Neural cell (in vitro differentiated cells): ENCODE measurements at regions not wholly inside any gene's neighbourhood (a gene's known extent, or its start where the extent isn't known, plus 50 kb on each side); places are given as distances from the start of the nearest gene placed in this dataset.

Source experiments
- H2AFZ ChIP-seq: fragments of 200-600, 300-800 bp; sonication (generic), shearing (Covaris generic); 2 replicates; pipeline ENCODE4 v1.6.0; 2014; ENCODE audit warnings: low read depth, mild to moderate bottlenecking, antibody characterized with exemption, low read length, moderate library complexity
- H3F3A ChIP-seq: fragments of 200-600 bp; shearing (Covaris generic); 2 replicates; pipeline ENCODE4 v1.6.1; 2016; ENCODE audit warnings: mild to moderate bottlenecking, moderate library complexity, mixed read lengths, antibody characterized with exemption, low read length; ENCODE audit not compliant: insufficient read depth, poor library complexity, severe bottlenecking
- H3K27ac ChIP-seq: fragments of 200-600, 300-800 bp; sonication (generic), shearing (Covaris generic); 2 replicates; pipeline ENCODE4 v1.5.1; 2014; ENCODE audit warnings: mild to moderate bottlenecking, low read length, moderate library complexity
- H3K27me3 ChIP-seq: fragments of 300-800, 200-600 bp; sonication (generic), shearing (Covaris generic); 2 replicates; pipeline ENCODE4 v1.6.0; 2014; ENCODE audit warnings: mild to moderate bottlenecking, low read depth, low read length, moderate library complexity; ENCODE audit not compliant: insufficient read depth
- H3K36me3 ChIP-seq: fragments of 300-800, 200-600 bp; sonication (generic), shearing (Covaris generic); 2 replicates; pipeline ENCODE4 v1.5.1; 2014; ENCODE audit warnings: mild to moderate bottlenecking, antibody characterized with exemption, low read length, moderate library complexity; ENCODE audit not compliant: insufficient read depth
- H3K4me2 ChIP-seq: fragments of 300-800, 200-600 bp; sonication (generic), shearing (Covaris generic); 2 replicates; pipeline ENCODE4 v1.6.0; 2014; ENCODE audit warnings: mild to moderate bottlenecking, low read length
- H3K4me3 ChIP-seq: fragments of 300-800, 200-600 bp; sonication (generic), shearing (Covaris generic); 2 replicates; pipeline ENCODE4 v1.5.1; 2014; ENCODE audit warnings: mild to moderate bottlenecking, low read length, moderate library complexity
- H3K79me2 ChIP-seq: fragments of 200-600 bp; shearing (Covaris generic); replicated peaks from 2 replicates; pipeline ENCODE4 v1.6.0; 2014; ENCODE audit warnings: mild to moderate bottlenecking, low read length, moderate library complexity; ENCODE audit not compliant: insufficient read depth
- H3K9ac ChIP-seq: fragments of 300-800, 200-600 bp; sonication (generic), shearing (Covaris generic); 2 replicates; pipeline ENCODE4 v1.6.1; 2016; ENCODE audit warnings: mild to moderate bottlenecking, low read length, mixed read lengths
- H3K9me2 ChIP-seq: fragments of 200-600 bp; shearing (Covaris generic); 2 replicates; pipeline ENCODE4 v1.6.1; 2016; ENCODE audit warnings: mild to moderate bottlenecking, low read length, mixed read lengths; ENCODE audit not compliant: insufficient read depth
- H3K9me3 ChIP-seq: fragments of 200-600, 300-800 bp; sonication (generic), shearing (Covaris generic); 2 replicates; pipeline ENCODE4 v1.6.1; 2016; ENCODE audit warnings: mild to moderate bottlenecking, mixed run types, low read length, moderate library complexity, mixed read lengths
- H4K20me1 ChIP-seq: fragments of 200-600 bp; shearing (Covaris generic); 2 replicates; pipeline ENCODE4 v1.6.1; 2016; ENCODE audit warnings: mild to moderate bottlenecking, mixed run types; ENCODE audit not compliant: insufficient read depth
- EP300 ChIP-seq: fragments of 450-650 bp; conservative IDR thresholded peaks from 2 replicates; pipeline ENCODE4 v1.6.1; 2014; ENCODE audit warnings: antibody characterized with exemption, mild to moderate bottlenecking, moderate library complexity; ENCODE audit not compliant: poor library complexity, severe bottlenecking
- EZH2 ChIP-seq: fragments of 200-600, 300-800 bp; shearing (Covaris generic), sonication (generic); IDR thresholded peaks from 2 replicates; pipeline ENCODE4 v1.6.1; 2014; ENCODE audit warnings: antibody characterized with exemption, low read length, borderline replicate concordance, mild to moderate bottlenecking; ENCODE audit not compliant: insufficient read depth, poor library complexity, severe bottlenecking
- MXI1 ChIP-seq: fragments of 450-650 bp; conservative IDR thresholded peaks from 2 replicates; pipeline ENCODE4 v1.6.1; 2014; ENCODE audit warnings: antibody characterized with exemption, mild to moderate bottlenecking; ENCODE audit not compliant: poor library complexity, severe bottlenecking
- POLR2AphosphoS5 ChIP-seq: IDR thresholded peaks from 2 replicates; pipeline ENCODE4 v1.6.1; 2012
- RAD21 ChIP-seq: fragments of 450-650 bp; conservative IDR thresholded peaks from 2 replicates; pipeline ENCODE4 v1.6.1; 2014; ENCODE audit warnings: antibody characterized with exemption, mild to moderate bottlenecking, moderate library complexity
- REST ChIP-seq: IDR thresholded peaks from 2 replicates; pipeline ENCODE4 v1.6.1; 2012; ENCODE audit warnings: borderline replicate concordance
- SMC3 ChIP-seq: fragments of 450-650 bp; conservative IDR thresholded peaks from 2 replicates; pipeline ENCODE4 v1.6.1; 2014; ENCODE audit warnings: antibody characterized with exemption, mild to moderate bottlenecking, moderate library complexity; ENCODE audit not compliant: poor library complexity
- TAF1 ChIP-seq: IDR thresholded peaks from 2 replicates; pipeline ENCODE4 v1.6.1; 2012; ENCODE audit warnings: low read depth
- TF ChIP-seq, protein P1 (sequence below): fragments of 450-650 bp; IDR thresholded peaks from 2 replicates; pipeline ENCODE4 v1.5.1; 2014; ENCODE audit warnings: antibody characterized with exemption, mild to moderate bottlenecking, moderate library complexity; ENCODE audit not compliant: poor library complexity, severe bottlenecking

- Histone ChIP-seq H3K9me3 (no peaks in the 10 kb centered on the region), H2AFZ (no peak overlapping the region), H3K36me3 (no peaks in the 10 kb centered on the region), H3K9me2 (no peaks in the 10 kb centered on the region), H3K9ac (no peak overlapping the region), H3K79me2 (no peaks in the 10 kb centered on the region), H3F3A (no peaks in the 10 kb centered on the region), H4K20me1 (no peaks in the 10 kb centered on the region), H3K4me2 (no peak overlapping the region), H3K27me3 (no peaks in the 10 kb centered on the region), H3K27ac (no peak overlapping the region), H3K4me3 (no peak overlapping the region)
- no peak for TF ChIP-seq TAF1
- TF ChIP-seq SMC3 = no peak
- TF ChIP-seq REST = no peak
Observed at GRCh38 chr4:136599890-136600289, 932.4 kb downstream of the PCDH18 start.

- no peak overlapping the region for H3K27ac ChIP-seq
- H3K27me3 ChIP-seq = no peaks in the 10 kb centered on the region
- H3K4me3 ChIP-seq = no peak overlapping the region
- H2AFZ ChIP-seq = no peak overlapping the region
- H3K9me3 ChIP-seq = no peaks in the 10 kb centered on the region
- TF ChIP-seq EZH2 (no peak), RAD21 (no peak)
- TF ChIP-seq, protein P1, sequence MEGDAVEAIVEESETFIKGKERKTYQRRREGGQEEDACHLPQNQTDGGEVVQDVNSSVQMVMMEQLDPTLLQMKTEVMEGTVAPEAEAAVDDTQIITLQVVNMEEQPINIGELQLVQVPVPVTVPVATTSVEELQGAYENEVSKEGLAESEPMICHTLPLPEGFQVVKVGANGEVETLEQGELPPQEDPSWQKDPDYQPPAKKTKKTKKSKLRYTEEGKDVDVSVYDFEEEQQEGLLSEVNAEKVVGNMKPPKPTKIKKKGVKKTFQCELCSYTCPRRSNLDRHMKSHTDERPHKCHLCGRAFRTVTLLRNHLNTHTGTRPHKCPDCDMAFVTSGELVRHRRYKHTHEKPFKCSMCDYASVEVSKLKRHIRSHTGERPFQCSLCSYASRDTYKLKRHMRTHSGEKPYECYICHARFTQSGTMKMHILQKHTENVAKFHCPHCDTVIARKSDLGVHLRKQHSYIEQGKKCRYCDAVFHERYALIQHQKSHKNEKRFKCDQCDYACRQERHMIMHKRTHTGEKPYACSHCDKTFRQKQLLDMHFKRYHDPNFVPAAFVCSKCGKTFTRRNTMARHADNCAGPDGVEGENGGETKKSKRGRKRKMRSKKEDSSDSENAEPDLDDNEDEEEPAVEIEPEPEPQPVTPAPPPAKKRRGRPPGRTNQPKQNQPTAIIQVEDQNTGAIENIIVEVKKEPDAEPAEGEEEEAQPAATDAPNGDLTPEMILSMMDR = no peak
- H3K9ac ChIP-seq = no peak overlapping the region
- H3K4me2 ChIP-seq = no peak overlapping the region
- H3K79me2 ChIP-seq = no peaks in the 10 kb centered on the region
- no peaks in the 10 kb centered on the region for H3F3A ChIP-seq
- H3K36me3 ChIP-seq = no peaks in the 10 kb centered on the region
- no peaks in the 10 kb centered on the region for H3K9me2 ChIP-seq
- no peaks in the 10 kb centered on the region for H4K20me1 ChIP-seq
Observed at GRCh38 chr4:136590440-136590839, 941.9 kb downstream of the PCDH18 start.

- H3K9ac ChIP-seq = peak overlapping the region; percentile 21
- no peaks in the 10 kb centered on the region for H3K36me3 ChIP-seq
- H2AFZ ChIP-seq = no peak overlapping the region
- H3K27ac ChIP-seq = peak overlapping the region; percentile 77
- no peaks in the 10 kb centered on the region for H3F3A ChIP-seq
- H3K79me2 ChIP-seq = no peaks in the 10 kb centered on the region
- TF ChIP-seq SMC3 (no peak), EP300 (peak; percentile 96), TAF1 (no peak), RAD21 (no peak), REST (peak; percentile 79), POLR2AphosphoS5 (peak; percentile 80), MXI1 (no peak), EZH2 (no peak)
- TF ChIP-seq, protein P1 = no peak
- no peak overlapping the region for H3K4me2 ChIP-seq
- H3K9me3 ChIP-seq = no peaks in the 10 kb centered on the region
- H3K9me2 ChIP-seq = no peaks in the 10 kb centered on the region
- no peak overlapping the region for H3K4me3 ChIP-seq
- no peaks in the 10 kb centered on the region for H4K20me1 ChIP-seq
- H3K27me3 ChIP-seq = no peaks in the 10 kb centered on the region
Observed at GRCh38 chr4:136583567-136583966, 948.7 kb downstream of the PCDH18 start.
